Suprapubic skin (tissue), 4 donors: ENCODE measurements at regions not wholly inside any gene's neighbourhood (a gene's known extent, or its start where the extent isn't known, plus 50 kb on each side); places are given as distances from the start of the nearest gene placed in this dataset.

Source experiments
- EP300 ChIP-seq: sonication (generic); formaldehyde crosslinking; IDR thresholded peaks from one replicate; pipeline ENCODE4 v1.6.1; 2017; ENCODE audit warnings: antibody characterized with exemption
- POLR2A ChIP-seq, 2 donors: fragments of 450-650 bp; IDR thresholded peaks; one replicate each; pipeline ENCODE4 v1.6.1; 2017; ENCODE audit warnings: antibody characterized with exemption in 2 of 2, mild to moderate bottlenecking in 2 of 2, moderate library complexity in 2 of 2
- POLR2AphosphoS5 ChIP-seq, 3 donors: sonication (generic); formaldehyde crosslinking; IDR thresholded peaks; one replicate each; pipeline ENCODE4 v1.6.1; 2017; ENCODE audit warnings: antibody characterized with exemption in 3 of 3
- TF ChIP-seq, protein P1 (sequence below), 2 donors: fragments of 200-600 bp in 1 of 2; fragments of 450-650 bp in 1 of 2; sonication (generic) in 1 of 2; IDR thresholded peaks; one replicate each; pipeline ENCODE4 v1.5.1; 2016 to 2019; ENCODE audit warnings: antibody characterized with exemption in 2 of 2, mild to moderate bottlenecking in 1 of 2, moderate library complexity in 1 of 2

DNA sequence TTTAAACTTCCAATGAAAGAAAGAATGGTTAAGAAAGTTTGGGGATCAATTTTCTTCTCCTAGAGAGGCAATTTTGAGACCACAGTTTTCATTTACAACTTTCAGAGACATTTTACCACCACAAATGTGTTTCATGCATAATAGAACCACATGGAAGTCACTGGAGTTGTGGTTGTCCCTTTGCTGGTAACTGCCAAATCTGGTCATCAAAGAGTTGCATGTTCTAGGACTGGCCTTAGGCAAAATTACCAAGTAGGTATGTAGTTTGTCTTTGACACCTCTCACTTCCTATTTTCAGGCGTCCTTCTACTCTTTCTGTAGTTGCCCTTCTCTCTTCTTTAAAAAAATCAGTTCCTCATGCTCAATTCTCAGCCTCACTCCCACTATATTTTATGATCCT lies 54.3 kb upstream of the TMX1 start:
- TF ChIP-seq POLR2A (IDR thresholded peaks at IDR 0.05): no peak
- TF ChIP-seq, protein P1, sequence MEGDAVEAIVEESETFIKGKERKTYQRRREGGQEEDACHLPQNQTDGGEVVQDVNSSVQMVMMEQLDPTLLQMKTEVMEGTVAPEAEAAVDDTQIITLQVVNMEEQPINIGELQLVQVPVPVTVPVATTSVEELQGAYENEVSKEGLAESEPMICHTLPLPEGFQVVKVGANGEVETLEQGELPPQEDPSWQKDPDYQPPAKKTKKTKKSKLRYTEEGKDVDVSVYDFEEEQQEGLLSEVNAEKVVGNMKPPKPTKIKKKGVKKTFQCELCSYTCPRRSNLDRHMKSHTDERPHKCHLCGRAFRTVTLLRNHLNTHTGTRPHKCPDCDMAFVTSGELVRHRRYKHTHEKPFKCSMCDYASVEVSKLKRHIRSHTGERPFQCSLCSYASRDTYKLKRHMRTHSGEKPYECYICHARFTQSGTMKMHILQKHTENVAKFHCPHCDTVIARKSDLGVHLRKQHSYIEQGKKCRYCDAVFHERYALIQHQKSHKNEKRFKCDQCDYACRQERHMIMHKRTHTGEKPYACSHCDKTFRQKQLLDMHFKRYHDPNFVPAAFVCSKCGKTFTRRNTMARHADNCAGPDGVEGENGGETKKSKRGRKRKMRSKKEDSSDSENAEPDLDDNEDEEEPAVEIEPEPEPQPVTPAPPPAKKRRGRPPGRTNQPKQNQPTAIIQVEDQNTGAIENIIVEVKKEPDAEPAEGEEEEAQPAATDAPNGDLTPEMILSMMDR (IDR thresholded peaks at IDR 0.05): no peak
- TF ChIP-seq EP300: no peak
- TF ChIP-seq POLR2AphosphoS5 (IDR thresholded peaks at IDR 0.05): no peak
